Ishikawa (cell line): ENCODE measurements at regions not wholly inside any gene's neighbourhood (a gene's known extent, or its start where the extent isn't known, plus 50 kb on each side); places are given as distances from the start of the nearest gene placed in this dataset.

Source experiments
- CEBPB ChIP-seq: IDR thresholded peaks from 2 replicates; pipeline ENCODE4 v1.6.1; 2012
- CREB1 ChIP-seq: IDR thresholded peaks from 2 replicates; pipeline ENCODE4 v1.6.1; 2012; ENCODE audit warnings: low read depth
- EP300 ChIP-seq: IDR thresholded peaks from 2 replicates; pipeline ENCODE4 v1.6.1; 2012; ENCODE audit warnings: borderline replicate concordance
- FOXM1 ChIP-seq: IDR thresholded peaks from 2 replicates; pipeline ENCODE4 v1.6.1; 2012; ENCODE audit warnings: low read depth, borderline replicate concordance
- NFIC ChIP-seq: IDR thresholded peaks from 2 replicates; pipeline ENCODE4 v1.6.1; 2012
- RAD21 ChIP-seq: IDR thresholded peaks from 2 replicates; pipeline ENCODE4 v1.6.1; 2012; ENCODE audit warnings: low read depth
- TAF1 ChIP-seq: IDR thresholded peaks from 2 replicates; pipeline ENCODE4 v1.6.1; 2012; ENCODE audit warnings: low read depth, mild to moderate bottlenecking
- TEAD4 ChIP-seq: IDR thresholded peaks from 2 replicates; pipeline ENCODE4 v1.6.1; 2012
- YY1 ChIP-seq: IDR thresholded peaks from 2 replicates; pipeline ENCODE4 v1.6.1; 2012; ENCODE audit warnings: low read depth
- TF ChIP-seq, protein P1 (sequence below): IDR thresholded peaks from 2 replicates; pipeline ENCODE4 v1.6.1; 2012; ENCODE audit warnings: low read depth, mild to moderate bottlenecking
- TF ChIP-seq, protein P2 (sequence below): IDR thresholded peaks from 2 replicates; pipeline ENCODE4 v1.6.1; 2012
- TF ChIP-seq, protein P3 (sequence below): IDR thresholded peaks from 2 replicates; pipeline ENCODE4 v1.6.1; 2012

DNA sequence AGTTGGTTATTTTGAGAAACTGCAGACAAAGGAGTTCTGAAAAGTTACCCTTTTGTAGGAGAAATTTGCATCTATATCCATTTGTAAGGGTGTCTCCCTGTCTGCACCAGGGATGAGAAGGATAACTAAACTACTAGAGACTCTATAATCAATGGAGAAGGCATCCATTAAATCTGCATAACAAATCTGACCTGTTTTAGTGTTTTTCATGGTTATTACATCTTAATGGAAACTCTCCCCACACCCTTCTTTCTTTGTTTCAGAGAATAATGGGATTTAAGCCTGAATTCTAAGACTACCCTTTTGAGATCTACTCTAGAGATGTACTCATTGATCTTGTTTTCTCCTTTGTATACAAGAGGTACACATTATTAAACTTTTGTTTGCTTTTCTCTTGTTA, 82.0 kb upstream of the DAZL start:
- TF ChIP-seq RAD21, result no peak
- TF ChIP-seq FOXM1, result no peak
- TF ChIP-seq, protein P1, sequence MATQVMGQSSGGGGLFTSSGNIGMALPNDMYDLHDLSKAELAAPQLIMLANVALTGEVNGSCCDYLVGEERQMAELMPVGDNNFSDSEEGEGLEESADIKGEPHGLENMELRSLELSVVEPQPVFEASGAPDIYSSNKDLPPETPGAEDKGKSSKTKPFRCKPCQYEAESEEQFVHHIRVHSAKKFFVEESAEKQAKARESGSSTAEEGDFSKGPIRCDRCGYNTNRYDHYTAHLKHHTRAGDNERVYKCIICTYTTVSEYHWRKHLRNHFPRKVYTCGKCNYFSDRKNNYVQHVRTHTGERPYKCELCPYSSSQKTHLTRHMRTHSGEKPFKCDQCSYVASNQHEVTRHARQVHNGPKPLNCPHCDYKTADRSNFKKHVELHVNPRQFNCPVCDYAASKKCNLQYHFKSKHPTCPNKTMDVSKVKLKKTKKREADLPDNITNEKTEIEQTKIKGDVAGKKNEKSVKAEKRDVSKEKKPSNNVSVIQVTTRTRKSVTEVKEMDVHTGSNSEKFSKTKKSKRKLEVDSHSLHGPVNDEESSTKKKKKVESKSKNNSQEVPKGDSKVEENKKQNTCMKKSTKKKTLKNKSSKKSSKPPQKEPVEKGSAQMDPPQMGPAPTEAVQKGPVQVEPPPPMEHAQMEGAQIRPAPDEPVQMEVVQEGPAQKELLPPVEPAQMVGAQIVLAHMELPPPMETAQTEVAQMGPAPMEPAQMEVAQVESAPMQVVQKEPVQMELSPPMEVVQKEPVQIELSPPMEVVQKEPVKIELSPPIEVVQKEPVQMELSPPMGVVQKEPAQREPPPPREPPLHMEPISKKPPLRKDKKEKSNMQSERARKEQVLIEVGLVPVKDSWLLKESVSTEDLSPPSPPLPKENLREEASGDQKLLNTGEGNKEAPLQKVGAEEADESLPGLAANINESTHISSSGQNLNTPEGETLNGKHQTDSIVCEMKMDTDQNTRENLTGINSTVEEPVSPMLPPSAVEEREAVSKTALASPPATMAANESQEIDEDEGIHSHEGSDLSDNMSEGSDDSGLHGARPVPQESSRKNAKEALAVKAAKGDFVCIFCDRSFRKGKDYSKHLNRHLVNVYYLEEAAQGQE, result no peak
- TF ChIP-seq EP300, result no peak
- no peak for TF ChIP-seq TAF1
- TF ChIP-seq, protein P2, sequence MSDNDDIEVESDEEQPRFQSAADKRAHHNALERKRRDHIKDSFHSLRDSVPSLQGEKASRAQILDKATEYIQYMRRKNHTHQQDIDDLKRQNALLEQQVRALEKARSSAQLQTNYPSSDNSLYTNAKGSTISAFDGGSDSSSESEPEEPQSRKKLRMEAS, result no peak
- TF ChIP-seq CEBPB, result no peak
- TF ChIP-seq YY1, result no peak
- TF ChIP-seq NFIC, result no peak
- TF ChIP-seq, protein P3, sequence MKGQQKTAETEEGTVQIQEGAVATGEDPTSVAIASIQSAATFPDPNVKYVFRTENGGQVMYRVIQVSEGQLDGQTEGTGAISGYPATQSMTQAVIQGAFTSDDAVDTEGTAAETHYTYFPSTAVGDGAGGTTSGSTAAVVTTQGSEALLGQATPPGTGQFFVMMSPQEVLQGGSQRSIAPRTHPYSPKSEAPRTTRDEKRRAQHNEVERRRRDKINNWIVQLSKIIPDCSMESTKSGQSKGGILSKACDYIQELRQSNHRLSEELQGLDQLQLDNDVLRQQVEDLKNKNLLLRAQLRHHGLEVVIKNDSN, result no peak
- no peak for TF ChIP-seq CREB1
- no peak for TF ChIP-seq TEAD4
